IMR-90 (cell line): ENCODE measurements at regions not wholly inside any gene's neighbourhood (a gene's known extent, or its start where the extent isn't known, plus 50 kb on each side); places are given as distances from the start of the nearest gene placed in this dataset.

Experiments used
- ATAC-seq: fragments of 200-7000 bp; cut with Tn5 transposase; 2 replicates; pipeline ENCODE4 v1.9.1; 2020; ENCODE audit warnings: low read depth, mild to moderate bottlenecking, moderate library complexity
- BruUV-seq: library from RNA; stranded (reverse); fragments of 400-500 nt; replicated peaks from 2 replicates; lab custom pipeline; 2021; lab: Mats Ljungman, UMichigan
- CTCF ChIA-PET: fragments of 300-600 bp; formaldehyde crosslinking; extraction: SDS; loops from one replicate; lab custom pipeline; 2021; ENCODE audit warnings: antibody characterized with exemption; lab: Yijun Ruan, JAX
- POLR2A ChIA-PET: fragments of 300-600 bp; sonication (Branson Sonifier 250); formaldehyde crosslinking; loops from one replicate; lab custom pipeline; 2022; ENCODE audit warnings: antibody characterized with exemption; ENCODE audit not compliant: unreplicated experiment; lab: Charles Lee
- DNase-seq: peaks from one replicate; pipeline ENCODE4 v3.0.0; 2013
- H2AFZ ChIP-seq: replicated peaks from 2 replicates; pipeline ENCODE3; 2013; ENCODE audit warnings: low read length, mild to moderate bottlenecking; ENCODE audit not compliant: poor library complexity
- H2AK5ac ChIP-seq: 2 replicates; pipeline ENCODE4 v1.6.1; 2013; ENCODE audit warnings: low read depth, low read length, inconsistent platforms
- H2AK9ac ChIP-seq: replicated peaks from 2 replicates; pipeline ENCODE3; 2013; ENCODE audit warnings: mild to moderate bottlenecking, low read depth, low read length, moderate library complexity; ENCODE audit not compliant: poor library complexity
- H2BK120ac ChIP-seq: 2 replicates; pipeline ENCODE4 v1.6.1; 2013; ENCODE audit warnings: low read depth, low read length, inconsistent platforms
- H2BK15ac ChIP-seq: 3 replicates; pipeline ENCODE4 v1.6.1; 2013; ENCODE audit warnings: low read depth, low read length, inconsistent platforms
- H2BK20ac ChIP-seq: 2 replicates; pipeline ENCODE4 v1.6.1; 2013; ENCODE audit warnings: low read depth, mild to moderate bottlenecking, inconsistent platforms, low read length, moderate library complexity
- H2BK5ac ChIP-seq: 2 replicates; pipeline ENCODE4 v1.6.1; 2013; ENCODE audit warnings: mild to moderate bottlenecking, low read depth, low read length, inconsistent platforms; ENCODE audit not compliant: poor library complexity, severe bottlenecking
- H3K14ac ChIP-seq: replicated peaks from 2 replicates; pipeline ENCODE4 v1.6.1; 2013; ENCODE audit warnings: low read depth, low read length, inconsistent platforms
- H3K18ac ChIP-seq: 2 replicates; pipeline ENCODE4 v1.6.1; 2013; ENCODE audit warnings: low read depth, low read length, control low read depth
- H3K23ac ChIP-seq: 2 replicates; pipeline ENCODE4 v1.6.1; 2013; ENCODE audit warnings: low read depth, low read length, inconsistent platforms
- H3K27ac ChIP-seq: 2 replicates; pipeline ENCODE4 v1.5.1; 2013; ENCODE audit warnings: mild to moderate bottlenecking, control low read depth, low read length; ENCODE audit not compliant: insufficient read depth
- H3K27me3 ChIP-seq: 2 replicates; pipeline ENCODE4 v1.6.1; 2013; ENCODE audit warnings: low read length; ENCODE audit not compliant: control insufficient read depth, insufficient read depth
- H3K36me3 ChIP-seq: 2 replicates; pipeline ENCODE4 v1.6.1; 2013; ENCODE audit warnings: low read length, mixed read lengths; ENCODE audit not compliant: control insufficient read depth, insufficient read depth
- H3K4ac ChIP-seq: 2 replicates; pipeline ENCODE4 v1.6.1; 2013; ENCODE audit warnings: low read depth, low read length, inconsistent platforms
- H3K4me1 ChIP-seq: 2 replicates; pipeline ENCODE4 v1.6.1; 2013; ENCODE audit warnings: low read length, mixed read lengths; ENCODE audit not compliant: control insufficient read depth, insufficient read depth
- H3K4me2 ChIP-seq: 2 replicates; pipeline ENCODE4 v1.6.1; 2013; ENCODE audit warnings: low read depth, mild to moderate bottlenecking, control low read depth, low read length, moderate library complexity
- H3K4me3 ChIP-seq: 2 replicates; pipeline ENCODE4 v1.5.1; 2013; ENCODE audit warnings: low read depth, mild to moderate bottlenecking, control low read depth, low read length, moderate library complexity; ENCODE audit not compliant: insufficient read depth
- H3K56ac ChIP-seq: 2 replicates; pipeline ENCODE4 v1.6.1; 2013; ENCODE audit warnings: low read length, inconsistent platforms; ENCODE audit not compliant: insufficient read depth; ENCODE audit errors: extremely low read depth
- H3K79me1 ChIP-seq, 2 experiments: 2 replicates each; pipeline ENCODE4 v1.6.1; 2013; ENCODE audit warnings: low read length in 2 of 2, inconsistent platforms in 1 of 2, low read depth in 1 of 2
- H3K9ac ChIP-seq: 2 replicates; pipeline ENCODE4 v1.6.1; 2013; ENCODE audit warnings: low read depth, low read length, control low read depth
- H3K9me1 ChIP-seq: 2 replicates; pipeline ENCODE4 v1.6.1; 2013; ENCODE audit warnings: low read length, inconsistent platforms; ENCODE audit not compliant: insufficient read depth
- H3K9me3 ChIP-seq: 2 replicates; pipeline ENCODE4 v1.6.1; 2013; ENCODE audit warnings: low read length; ENCODE audit not compliant: control insufficient read depth, insufficient read depth
- H4K20me1 ChIP-seq: 2 replicates; pipeline ENCODE4 v1.6.1; 2013; ENCODE audit warnings: low read length, inconsistent platforms; ENCODE audit not compliant: insufficient read depth
- H4K5ac ChIP-seq: 2 replicates; pipeline ENCODE4 v1.6.1; 2013; ENCODE audit warnings: mild to moderate bottlenecking, low read depth, low read length, control low read depth
- H4K8ac ChIP-seq, 2 experiments: 2 replicates each; pipeline ENCODE4 v1.6.1; 2013; ENCODE audit warnings: low read depth in 2 of 2, low read length in 2 of 2, control low read depth in 1 of 2, inconsistent platforms in 1 of 2
- H4K91ac ChIP-seq: 2 replicates; pipeline ENCODE4 v1.6.1; 2013; ENCODE audit warnings: low read depth, low read length, inconsistent platforms; ENCODE audit not compliant: insufficient read depth
- BHLHE40 ChIP-seq: fragments of 150-350 bp; IDR thresholded peaks from 2 replicates; pipeline ENCODE4 v1.6.1; 2016; ENCODE audit warnings: mild to moderate bottlenecking, low read depth, low read length
- CEBPB ChIP-seq: IDR thresholded peaks from 2 replicates; pipeline ENCODE4 v1.6.1; 2012; ENCODE audit warnings: low read depth, low read length, improper control_type of control experiment
- CHD1 ChIP-seq: IDR thresholded peaks from 2 replicates; pipeline ENCODE4 v1.6.1; 2012; ENCODE audit warnings: low read depth, low read length, improper control_type of control experiment
- FOS ChIP-seq: fragments of 150-350 bp; IDR thresholded peaks from 2 replicates; pipeline ENCODE4 v1.6.1; 2016; ENCODE audit warnings: low read depth, low read length
- MAFK ChIP-seq: IDR thresholded peaks from 2 replicates; pipeline ENCODE4 v1.6.1; 2012; ENCODE audit warnings: low read depth, low read length, improper control_type of control experiment
- MAZ ChIP-seq: IDR thresholded peaks from 2 replicates; pipeline ENCODE4 v1.6.1; 2012; ENCODE audit warnings: low read depth, mild to moderate bottlenecking, low read length, improper control_type of control experiment, moderate library complexity, borderline replicate concordance
- MXI1 ChIP-seq: IDR thresholded peaks from 2 replicates; pipeline ENCODE4 v1.6.1; 2012; ENCODE audit warnings: low read depth, mild to moderate bottlenecking, low read length, moderate library complexity, borderline replicate concordance
- NFE2L2 ChIP-seq: fragments of 150-350 bp; IDR thresholded peaks from 2 replicates; pipeline ENCODE4 v1.6.1; 2016; ENCODE audit warnings: low read depth, mild to moderate bottlenecking, low read length
- POLR2A ChIP-seq: IDR thresholded peaks from 2 replicates; pipeline ENCODE4 v1.6.1; 2012; ENCODE audit warnings: mild to moderate bottlenecking, low read depth, low read length
- RAD21 ChIP-seq: IDR thresholded peaks from 2 replicates; pipeline ENCODE4 v1.6.1; 2012; ENCODE audit warnings: low read length, improper control_type of control experiment
- RCOR1 ChIP-seq: IDR thresholded peaks from 2 replicates; pipeline ENCODE4 v1.6.1; 2012; ENCODE audit warnings: mild to moderate bottlenecking, low read length, improper control_type of control experiment; ENCODE audit not compliant: insufficient replicate concordance
- RFX5 ChIP-seq: IDR thresholded peaks from 2 replicates; pipeline ENCODE4 v1.8.0; 2012; ENCODE audit warnings: low read depth, mild to moderate bottlenecking, low read length, moderate library complexity
- SMC3 ChIP-seq: fragments of 150-350 bp; IDR thresholded peaks from 2 replicates; pipeline ENCODE4 v1.6.1; 2016; ENCODE audit warnings: low read depth, mild to moderate bottlenecking, antibody characterized with exemption, low read length, moderate library complexity
- WGBS, 2 experiments: methylation state at CpG; one replicate each; pipeline versions ENCODE4 v1.1.5 to v1.1.7; 2013; ENCODE audit warnings: missing lambda C conversion rate in 2 of 2; ENCODE audit not compliant: insufficient read length in 1 of 2; ENCODE audit errors: extremely low coverage in 2 of 2; 5-methylcytosine and 5-hydroxymethylcytosine counted together
- dilution Hi-C: fragments of 300-500 bp; cut with HindIII; formaldehyde crosslinking; loops from one replicate; pipeline ENCODE4 v1.14.3; 2018; ENCODE audit warnings: low sequenced_read_pairs; ENCODE audit not compliant: unreplicated experiment
- in situ Hi-C: fragments of 300-500 bp; cut with MboI; formaldehyde crosslinking; loops from 3 replicates; pipeline ENCODE4 v1.14.3; 2019; ENCODE audit warnings: low sequenced_read_pairs, inconsistent platforms, mixed read lengths
- intact Hi-C: fragments of 100-400 bp; cut with micrococcal nuclease; formaldehyde crosslinking; loops from 2 replicates; pipeline ENCODE4 v1.10.0; 2022
- TF ChIP-seq, protein P1 (sequence below): fragments of 150-350 bp; IDR thresholded peaks from 2 replicates; pipeline ENCODE4 v1.6.1; 2017; ENCODE audit warnings: mild to moderate bottlenecking, antibody characterized with exemption, low read length, low read depth
- TF ChIP-seq, protein P2 (sequence below): fragments of 150-350 bp; IDR thresholded peaks from 2 replicates; pipeline ENCODE4 v1.6.1; 2016; ENCODE audit warnings: low read depth, mild to moderate bottlenecking, low read length, moderate library complexity, borderline replicate concordance
- TF ChIP-seq, protein P3 (sequence below): conservative IDR thresholded peaks from 2 replicates; pipeline ENCODE4 v1.5.1; 2012; ENCODE audit warnings: mild to moderate bottlenecking, low read depth, low read length, improper control_type of control experiment

DNA sequence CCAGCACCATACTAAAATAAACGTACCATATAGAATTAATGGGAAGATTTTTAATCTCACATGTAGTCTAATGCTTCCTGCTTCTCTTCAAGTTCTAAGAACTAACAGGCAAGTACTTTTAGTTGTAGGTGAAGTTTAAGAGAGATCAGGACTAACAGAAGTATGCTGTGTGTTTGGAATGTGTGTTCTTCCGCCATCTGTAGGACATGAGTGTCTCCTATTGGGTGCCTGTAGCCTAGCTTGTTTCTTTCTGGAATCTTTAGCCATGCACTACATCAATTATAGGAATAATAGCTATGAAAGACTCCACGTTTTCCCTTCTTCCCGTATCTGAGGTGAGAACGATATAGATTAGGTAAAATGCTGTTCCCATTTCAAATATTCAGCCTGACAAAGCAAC lies 140.2 kb upstream of the AHR start:
- H2AFZ ChIP-seq: no peak overlapping the region
- H3K14ac ChIP-seq: no peak overlapping the region
- DNase-seq (no peak), ATAC-seq (no peak)
- no peaks in the 10 kb centered on the region for H3K79me1 ChIP-seq
- no peak overlapping the region for H2BK5ac ChIP-seq
- no peak overlapping the region for H3K4ac ChIP-seq
- H2BK120ac ChIP-seq: no peak overlapping the region
- no peak for TF ChIP-seq FOS
- no peak for TF ChIP-seq SMC3
- TF ChIP-seq, protein P1, sequence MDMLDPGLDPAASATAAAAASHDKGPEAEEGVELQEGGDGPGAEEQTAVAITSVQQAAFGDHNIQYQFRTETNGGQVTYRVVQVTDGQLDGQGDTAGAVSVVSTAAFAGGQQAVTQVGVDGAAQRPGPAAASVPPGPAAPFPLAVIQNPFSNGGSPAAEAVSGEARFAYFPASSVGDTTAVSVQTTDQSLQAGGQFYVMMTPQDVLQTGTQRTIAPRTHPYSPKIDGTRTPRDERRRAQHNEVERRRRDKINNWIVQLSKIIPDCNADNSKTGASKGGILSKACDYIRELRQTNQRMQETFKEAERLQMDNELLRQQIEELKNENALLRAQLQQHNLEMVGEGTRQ: no peak
- TF ChIP-seq RCOR1: no peak
- TF ChIP-seq RAD21: no peak
- TF ChIP-seq BHLHE40: no peak
- TF ChIP-seq CHD1: no peak
- no peak for TF ChIP-seq CEBPB
- TF ChIP-seq MAZ: no peak
- TF ChIP-seq MAFK: no peak
- no peak for TF ChIP-seq RFX5
- no peak for TF ChIP-seq MXI1
- TF ChIP-seq, protein P2, sequence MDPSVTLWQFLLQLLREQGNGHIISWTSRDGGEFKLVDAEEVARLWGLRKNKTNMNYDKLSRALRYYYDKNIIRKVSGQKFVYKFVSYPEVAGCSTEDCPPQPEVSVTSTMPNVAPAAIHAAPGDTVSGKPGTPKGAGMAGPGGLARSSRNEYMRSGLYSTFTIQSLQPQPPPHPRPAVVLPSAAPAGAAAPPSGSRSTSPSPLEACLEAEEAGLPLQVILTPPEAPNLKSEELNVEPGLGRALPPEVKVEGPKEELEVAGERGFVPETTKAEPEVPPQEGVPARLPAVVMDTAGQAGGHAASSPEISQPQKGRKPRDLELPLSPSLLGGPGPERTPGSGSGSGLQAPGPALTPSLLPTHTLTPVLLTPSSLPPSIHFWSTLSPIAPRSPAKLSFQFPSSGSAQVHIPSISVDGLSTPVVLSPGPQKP: no peak
- TF ChIP-seq POLR2A: no peak
- TF ChIP-seq NFE2L2: no peak
- TF ChIP-seq, protein P3, sequence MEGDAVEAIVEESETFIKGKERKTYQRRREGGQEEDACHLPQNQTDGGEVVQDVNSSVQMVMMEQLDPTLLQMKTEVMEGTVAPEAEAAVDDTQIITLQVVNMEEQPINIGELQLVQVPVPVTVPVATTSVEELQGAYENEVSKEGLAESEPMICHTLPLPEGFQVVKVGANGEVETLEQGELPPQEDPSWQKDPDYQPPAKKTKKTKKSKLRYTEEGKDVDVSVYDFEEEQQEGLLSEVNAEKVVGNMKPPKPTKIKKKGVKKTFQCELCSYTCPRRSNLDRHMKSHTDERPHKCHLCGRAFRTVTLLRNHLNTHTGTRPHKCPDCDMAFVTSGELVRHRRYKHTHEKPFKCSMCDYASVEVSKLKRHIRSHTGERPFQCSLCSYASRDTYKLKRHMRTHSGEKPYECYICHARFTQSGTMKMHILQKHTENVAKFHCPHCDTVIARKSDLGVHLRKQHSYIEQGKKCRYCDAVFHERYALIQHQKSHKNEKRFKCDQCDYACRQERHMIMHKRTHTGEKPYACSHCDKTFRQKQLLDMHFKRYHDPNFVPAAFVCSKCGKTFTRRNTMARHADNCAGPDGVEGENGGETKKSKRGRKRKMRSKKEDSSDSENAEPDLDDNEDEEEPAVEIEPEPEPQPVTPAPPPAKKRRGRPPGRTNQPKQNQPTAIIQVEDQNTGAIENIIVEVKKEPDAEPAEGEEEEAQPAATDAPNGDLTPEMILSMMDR: no peak
- intact Hi-C loops (no loop called here), in situ Hi-C loops (no loop called here), dilution Hi-C loops (no loop called here)
- H4K8ac ChIP-seq: no peak overlapping the region
- no peak overlapping the region for H3K27ac ChIP-seq
- no peaks in the 10 kb centered on the region for H3K36me3 ChIP-seq
- no peak overlapping the region for H3K9ac ChIP-seq
- H2AK9ac ChIP-seq: no peak overlapping the region
- ChIA-PET POLR2A (no interaction called here), CTCF (no interaction called here)
- no peaks in the 10 kb centered on the region for H3K9me3 ChIP-seq
- H3K23ac ChIP-seq: no peak overlapping the region
- no peaks in the 10 kb centered on the region for H3K9me1 ChIP-seq
- no peak overlapping the region for H3K4me2 ChIP-seq
- no peak overlapping the region for H3K4me3 ChIP-seq
- no peak overlapping the region for H3K56ac ChIP-seq
- H2BK20ac ChIP-seq: no peak overlapping the region
- H3K27me3 ChIP-seq: no peaks in the 10 kb centered on the region
- H3K4me1 ChIP-seq: no peaks in the 10 kb centered on the region
- H4K20me1 ChIP-seq: no peaks in the 10 kb centered on the region
- no CpG with 5 or more reads among the region's 5 CpGs for WGBS, 2 experiments
- no peak overlapping the region for H4K91ac ChIP-seq
- H3K18ac ChIP-seq: no peak overlapping the region
- no peak overlapping the region for H2AK5ac ChIP-seq
- no peak overlapping the region for H2BK15ac ChIP-seq
- H4K5ac ChIP-seq: no peak overlapping the region
- no TSS peak for BruUV-seq
